Activated CD8-positive, alpha-beta T cell treated with anti-CD3 and anti-CD28 coated beads, Interleukin-2, amount 10 ng/mL, durations not matched to agents 7 days and 5 days (primary cell): ENCODE measurements at regions not wholly inside any gene's neighbourhood (a gene's known extent, or its start where the extent isn't known, plus 50 kb on each side); places are given as distances from the start of the nearest gene placed in this dataset.

Experiments used
- ATAC-seq: fragments of 150-1000 bp; cut with Tn5 transposase; one replicate; pipeline ENCODE4 v1.10.0; 2021; ENCODE audit warnings: moderate library complexity
- CTCF ChIA-PET: fragments of 350-600 bp; sonication (Branson Sonifier 250); formaldehyde crosslinking; loops from one replicate; lab custom pipeline; 2021; ENCODE audit warnings: antibody characterized with exemption; lab: Charles Lee
- POLR2A ChIA-PET: fragments of 350-600 bp; sonication (Branson Sonifier 250); formaldehyde crosslinking; loops from one replicate; lab custom pipeline; 2021; ENCODE audit warnings: antibody characterized with exemption; lab: Charles Lee
- DNase-seq: peaks from one replicate; pipeline ENCODE4 v3.0.0-alpha.2; 2020
- H3K27ac Mint-ChIP-seq: one replicate; pipeline ENCODE4 v1.8.0; 2021; ENCODE audit warnings: mild to moderate bottlenecking, mixed read lengths
- H3K27me3 Mint-ChIP-seq: one replicate; pipeline ENCODE4 v1.8.0; 2021; ENCODE audit warnings: low read depth, mixed read lengths
- H3K36me3 Mint-ChIP-seq: one replicate; pipeline ENCODE4 v1.8.0; 2021; ENCODE audit warnings: low read depth, mixed read lengths
- H3K4me1 Mint-ChIP-seq: one replicate; pipeline ENCODE4 v1.8.0; 2021; ENCODE audit warnings: low read depth, mixed read lengths
- H3K4me3 Mint-ChIP-seq: one replicate; pipeline ENCODE4 v1.8.0; 2021; ENCODE audit warnings: mild to moderate bottlenecking, mixed read lengths
- H3K9me3 Mint-ChIP-seq: one replicate; pipeline ENCODE4 v1.8.0; 2022; ENCODE audit warnings: mixed read lengths; ENCODE audit not compliant: insufficient read depth

- Mint-ChIP-seq H3K4me1 (no peaks in the 10 kb centered on the region), H3K27me3 (no peaks in the 10 kb centered on the region), H3K27ac (no peak overlapping the region), H3K4me3 (no peak overlapping the region), H3K9me3 (no peaks in the 10 kb centered on the region), H3K36me3 (no peaks in the 10 kb centered on the region)
- POLR2A ChIA-PET = no interaction called here
- ATAC-seq (no peak), DNase-seq (no peak)
- CTCF ChIA-PET = no interaction called here
Observed at GRCh38 chr12:25764892-25765291, 193.6 kb upstream of the RASSF8 start.

DNA sequence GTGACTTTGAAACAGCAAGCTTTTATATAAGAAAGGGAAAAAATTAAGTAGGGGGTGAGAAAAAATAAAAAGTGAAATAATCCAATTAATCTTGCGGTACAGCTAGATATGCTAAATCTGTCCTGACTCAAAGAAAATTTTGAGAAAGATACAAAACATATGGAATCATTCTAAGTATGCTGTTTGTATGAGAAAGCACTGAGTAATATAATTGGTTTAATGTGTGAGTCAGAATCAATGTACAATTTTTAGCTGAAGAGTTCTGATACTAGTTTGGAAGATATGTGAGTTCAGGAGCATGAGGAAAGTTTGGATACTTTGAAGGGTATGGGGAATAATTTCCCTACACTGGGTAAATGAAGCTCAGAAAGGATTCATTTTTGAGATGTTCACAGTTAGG lies 190.9 kb upstream of the RASSF8 start:
- no peaks in the 10 kb centered on the region for H3K27me3 Mint-ChIP-seq
- no peak overlapping the region for H3K27ac Mint-ChIP-seq
- ATAC-seq (no peak), DNase-seq (no peak)
- no peaks in the 10 kb centered on the region for H3K36me3 Mint-ChIP-seq
- H3K4me3 Mint-ChIP-seq = no peak overlapping the region
- CTCF ChIA-PET = interaction anchor here (0.6 kb wide), 1 partner anchor 355 kb away, joined by 3 read pairs; no protein-coding TSS in a partner anchor
- POLR2A ChIA-PET = no interaction called here
- H3K4me1 Mint-ChIP-seq = no peaks in the 10 kb centered on the region
- no peaks in the 10 kb centered on the region for H3K9me3 Mint-ChIP-seq

GRCh38 chr12:25768151-25768550 lies 190.3 kb upstream of the RASSF8 start:
- Mint-ChIP-seq H3K4me1 (no peaks in the 10 kb centered on the region), H3K27me3 (no peaks in the 10 kb centered on the region), H3K36me3 (no peaks in the 10 kb centered on the region), H3K9me3 (no peaks in the 10 kb centered on the region), H3K4me3 (no peak overlapping the region), H3K27ac (no peak overlapping the region)
- DNase-seq (no peak), ATAC-seq (no peak)
- ChIA-PET CTCF (interaction anchor here (0.6 kb wide), 1 partner anchor 355 kb away, joined by 3 read pairs; no protein-coding TSS in a partner anchor), POLR2A (interaction anchor here (0.6 kb wide), 1 partner anchor 826 kb away, joined by 3 read pairs; no protein-coding TSS in a partner anchor)

DNA sequence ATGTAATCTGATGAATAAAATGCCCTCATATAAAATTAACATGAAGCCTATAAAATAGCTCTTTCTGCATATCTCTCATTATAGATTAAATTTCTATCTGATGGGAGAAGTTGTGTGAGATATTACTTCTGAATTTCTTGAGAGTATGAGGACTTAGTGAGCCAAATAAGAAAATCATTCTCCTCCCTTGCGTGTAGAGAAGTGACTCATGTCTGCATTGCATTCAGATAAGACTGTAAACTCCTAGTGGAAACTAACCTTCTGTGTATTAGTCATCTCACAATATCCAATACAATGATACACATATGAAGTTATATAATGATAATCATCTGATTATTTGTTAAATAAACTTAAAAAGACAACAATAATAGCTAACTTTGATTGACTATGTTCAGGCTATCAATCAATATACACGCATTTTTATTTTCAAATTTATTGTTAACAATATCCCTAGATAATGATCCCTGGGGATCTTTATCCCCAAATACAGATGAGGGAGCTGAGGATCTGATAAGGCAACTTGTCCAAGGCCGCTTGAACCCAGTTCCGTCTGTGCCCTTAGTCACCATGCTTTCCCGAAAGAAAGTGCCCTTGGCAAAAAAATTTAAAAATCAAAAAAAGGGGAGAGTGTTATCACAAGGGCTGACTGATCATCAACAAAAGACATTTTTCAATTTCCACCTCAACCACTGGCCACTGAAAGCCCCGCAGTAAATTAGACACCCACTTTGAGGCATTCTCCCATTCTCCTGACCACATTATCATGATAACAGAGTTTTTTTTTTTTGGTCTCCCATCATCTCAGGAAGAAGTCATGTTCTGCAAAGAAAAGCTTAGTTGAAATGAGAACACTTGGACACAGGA lies 189.2 kb upstream of the RASSF8 start:
- Mint-ChIP-seq H3K27me3 (no peaks in the 10 kb centered on the region), H3K36me3 (no peaks in the 10 kb centered on the region), H3K4me1 (no peaks in the 10 kb centered on the region), H3K27ac (no peak overlapping the region), H3K9me3 (no peaks in the 10 kb centered on the region), H3K4me3 (no peak overlapping the region)
- ATAC-seq = no peak
- CTCF ChIA-PET = no interaction called here
- POLR2A ChIA-PET = no interaction called here
- DNase-seq = no peak

- ATAC-seq (no peak), DNase-seq (no peak)
- Mint-ChIP-seq H3K4me1 (no peaks in the 10 kb centered on the region), H3K9me3 (no peaks in the 10 kb centered on the region), H3K27ac (no peak overlapping the region), H3K36me3 (no peaks in the 10 kb centered on the region), H3K4me3 (no peak overlapping the region), H3K27me3 (no peaks in the 10 kb centered on the region)
- ChIA-PET POLR2A (no interaction called here), CTCF (interaction anchor here (1.2 kb wide), 1 partner anchor 9 kb away, joined by 4 read pairs; no protein-coding TSS in a partner anchor)
Observed at GRCh38 chr12:25771041-25771440, 187.4 kb upstream of the RASSF8 start.

DNA sequence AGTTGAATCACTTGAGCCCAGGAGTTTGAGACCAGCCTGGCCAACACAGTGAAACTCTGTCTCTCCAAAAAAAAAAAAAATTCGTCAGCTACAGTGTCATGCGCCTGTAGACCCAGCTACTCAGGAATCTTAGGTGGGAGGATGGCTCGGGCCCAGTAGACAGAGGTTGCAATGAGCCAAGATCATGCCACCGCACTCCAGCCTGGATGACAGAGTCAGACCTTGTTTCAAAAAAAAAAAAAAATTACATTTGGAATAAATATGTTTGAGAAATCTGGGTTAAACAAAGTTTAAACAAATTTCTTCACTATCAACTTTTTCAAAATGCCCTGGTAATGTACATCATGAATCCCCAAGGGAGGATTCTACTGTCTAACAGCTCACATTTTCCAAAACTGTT lies 187.0 kb upstream of the RASSF8 start:
- CTCF ChIA-PET = interaction anchor here (0.7 to 1.2 kb wide), 2 partner anchors 9 to 593 kb away, joined by 3 to 4 read pairs; no protein-coding TSS in a partner anchor
- ATAC-seq (no peak), DNase-seq (no peak)
- POLR2A ChIA-PET = no interaction called here
- no peak overlapping the region for H3K27ac Mint-ChIP-seq
- H3K4me3 Mint-ChIP-seq = no peak overlapping the region
- H3K27me3 Mint-ChIP-seq = no peaks in the 10 kb centered on the region
- H3K36me3 Mint-ChIP-seq = no peaks in the 10 kb centered on the region
- H3K9me3 Mint-ChIP-seq = no peaks in the 10 kb centered on the region
- H3K4me1 Mint-ChIP-seq = no peaks in the 10 kb centered on the region

DNA sequence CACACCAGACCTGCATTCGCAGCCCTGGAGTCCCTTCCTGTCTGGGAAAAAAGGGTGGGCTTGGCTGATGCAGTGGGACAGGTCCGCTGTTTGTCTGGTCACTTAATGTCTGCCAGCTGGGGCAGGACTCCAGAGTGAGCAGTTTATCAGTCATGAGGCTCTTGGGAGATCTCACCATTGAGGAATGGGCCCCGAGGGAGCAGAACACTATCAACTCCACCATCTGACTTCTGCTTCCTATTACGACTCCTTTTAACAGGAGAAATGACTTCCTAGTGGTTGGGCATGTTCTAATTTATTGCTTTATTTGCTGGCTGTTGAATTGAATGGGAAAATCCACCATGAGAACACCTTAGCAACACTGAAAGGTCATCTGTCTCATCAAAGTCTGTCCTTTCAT lies 182.5 kb upstream of the RASSF8 start:
- DNase-seq (no peak), ATAC-seq (no peak)
- Mint-ChIP-seq H3K9me3 (no peaks in the 10 kb centered on the region), H3K27me3 (peaks cover 8% of the 10 kb centered on the region), H3K4me1 (no peaks in the 10 kb centered on the region), H3K27ac (no peak overlapping the region), H3K36me3 (no peaks in the 10 kb centered on the region), H3K4me3 (no peak overlapping the region)
- POLR2A ChIA-PET = no interaction called here
- CTCF ChIA-PET = no interaction called here

DNA sequence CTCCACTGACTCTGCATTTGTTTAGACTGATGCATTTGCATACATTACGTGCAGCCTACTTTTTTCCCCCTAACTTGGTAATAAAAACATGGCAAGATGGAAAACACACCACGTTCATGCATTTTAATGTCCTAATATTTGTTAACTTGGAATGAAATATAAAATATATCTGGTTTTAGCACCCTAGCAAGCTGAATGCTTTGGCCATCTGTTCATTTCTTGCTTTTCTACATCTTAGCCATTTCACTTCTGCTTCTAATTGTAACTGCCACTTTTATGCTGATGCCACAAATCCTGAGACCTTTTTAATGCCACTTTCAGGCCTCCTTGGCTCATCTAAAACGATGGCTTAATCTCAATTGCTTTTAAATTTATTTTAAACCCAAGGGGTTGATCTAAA lies 177.7 kb upstream of the RASSF8 start:
- DNase-seq (no peak), ATAC-seq (no peak)
- ChIA-PET POLR2A (no interaction called here), CTCF (no interaction called here)
- no peaks in the 10 kb centered on the region for H3K36me3 Mint-ChIP-seq
- no peaks in the 10 kb centered on the region for H3K9me3 Mint-ChIP-seq
- peaks cover 8% of the 10 kb centered on the region for H3K27me3 Mint-ChIP-seq
- H3K4me1 Mint-ChIP-seq = no peaks in the 10 kb centered on the region
- no peak overlapping the region for H3K4me3 Mint-ChIP-seq
- no peak overlapping the region for H3K27ac Mint-ChIP-seq

DNA sequence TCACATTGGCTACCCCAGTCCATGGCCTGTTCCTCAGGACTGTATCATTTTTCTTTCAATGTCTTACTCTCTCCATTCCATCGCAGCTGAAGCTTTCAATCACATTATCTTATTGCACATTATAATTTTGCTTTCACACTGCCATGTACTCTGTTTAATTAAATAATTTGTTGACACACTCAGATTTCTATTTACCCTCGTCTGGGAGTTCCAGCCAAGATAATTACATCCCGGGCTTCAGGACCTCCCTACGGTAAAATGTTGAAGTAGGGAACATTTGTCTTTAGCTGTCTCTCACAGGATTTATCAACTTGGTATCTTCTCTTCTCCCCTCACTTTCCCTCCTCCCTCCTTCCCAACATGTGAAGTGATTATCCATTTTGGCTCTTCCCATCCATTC lies 177.2 kb upstream of the RASSF8 start:
- Mint-ChIP-seq H3K4me3 (no peak overlapping the region), H3K9me3 (no peaks in the 10 kb centered on the region), H3K4me1 (no peaks in the 10 kb centered on the region), H3K27me3 (peaks cover 8% of the 10 kb centered on the region), H3K36me3 (no peaks in the 10 kb centered on the region), H3K27ac (no peak overlapping the region)
- ChIA-PET POLR2A (no interaction called here), CTCF (no interaction called here)
- ATAC-seq (no peak), DNase-seq (no peak)

- no peak for ATAC-seq
- no peak for DNase-seq
- ChIA-PET POLR2A (no interaction called here), CTCF (no interaction called here)
- H3K36me3 Mint-ChIP-seq = no peaks in the 10 kb centered on the region
- no peaks in the 10 kb centered on the region for H3K4me1 Mint-ChIP-seq
- H3K27me3 Mint-ChIP-seq = peaks cover 4% of the 10 kb centered on the region
- H3K27ac Mint-ChIP-seq = no peak overlapping the region
- H3K9me3 Mint-ChIP-seq = no peaks in the 10 kb centered on the region
- H3K4me3 Mint-ChIP-seq = no peak overlapping the region
Observed at GRCh38 chr12:25783566-25783965, 174.9 kb upstream of the RASSF8 start.

GRCh38 chr12:25784669-25785068 lies 173.8 kb upstream of the RASSF8 start:
- H3K27ac Mint-ChIP-seq = no peak overlapping the region
- no peaks in the 10 kb centered on the region for H3K36me3 Mint-ChIP-seq
- CTCF ChIA-PET = no interaction called here
- peaks cover under 1% of the 10 kb centered on the region for H3K27me3 Mint-ChIP-seq
- no peak for ATAC-seq
- no peak overlapping the region for H3K4me3 Mint-ChIP-seq
- no peaks in the 10 kb centered on the region for H3K4me1 Mint-ChIP-seq
- POLR2A ChIA-PET = no interaction called here
- DNase-seq = no peak
- H3K9me3 Mint-ChIP-seq = no peaks in the 10 kb centered on the region

- H3K27ac Mint-ChIP-seq = no peak overlapping the region
- no peaks in the 10 kb centered on the region for H3K4me1 Mint-ChIP-seq
- H3K36me3 Mint-ChIP-seq = no peaks in the 10 kb centered on the region
- POLR2A ChIA-PET = interaction anchor here (0.6 kb wide), 1 partner anchor 328 kb away, joined by 3 read pairs; no protein-coding TSS in a partner anchor
- no peak for DNase-seq
- H3K27me3 Mint-ChIP-seq = no peaks in the 10 kb centered on the region
- no peaks in the 10 kb centered on the region for H3K9me3 Mint-ChIP-seq
- no peak overlapping the region for H3K4me3 Mint-ChIP-seq
- ATAC-seq = no peak
- CTCF ChIA-PET = no interaction called here
Observed at GRCh38 chr12:25785134-25785533, 173.3 kb upstream of the RASSF8 start.
